Epithelial cell of esophagus (primary cell): ENCODE measurements at regions not wholly inside any gene's neighbourhood (a gene's known extent, or its start where the extent isn't known, plus 50 kb on each side); places are given as distances from the start of the nearest gene placed in this dataset.
A peak's percentile ranks its signal among the peaks of the same experiment; 100 is the strongest.

Experiments used
- DNase-seq: peaks from one replicate; pipeline ENCODE4 v3.0.0; 2010; ENCODE audit warnings: low read depth
- H3K4me3 ChIP-seq: 2 replicates; pipeline ENCODE4 v1.5.1; 2011; ENCODE audit warnings: mild to moderate bottlenecking, low read length, control low read depth
- CTCF ChIP-seq: IDR thresholded peaks from 2 replicates; pipeline ENCODE4 v1.5.1; 2011; ENCODE audit warnings: low read depth, mild to moderate bottlenecking, low read length, control low read depth, inconsistent platforms; ENCODE audit not compliant: insufficient read depth; ENCODE audit errors: missing control alignments

DNA sequence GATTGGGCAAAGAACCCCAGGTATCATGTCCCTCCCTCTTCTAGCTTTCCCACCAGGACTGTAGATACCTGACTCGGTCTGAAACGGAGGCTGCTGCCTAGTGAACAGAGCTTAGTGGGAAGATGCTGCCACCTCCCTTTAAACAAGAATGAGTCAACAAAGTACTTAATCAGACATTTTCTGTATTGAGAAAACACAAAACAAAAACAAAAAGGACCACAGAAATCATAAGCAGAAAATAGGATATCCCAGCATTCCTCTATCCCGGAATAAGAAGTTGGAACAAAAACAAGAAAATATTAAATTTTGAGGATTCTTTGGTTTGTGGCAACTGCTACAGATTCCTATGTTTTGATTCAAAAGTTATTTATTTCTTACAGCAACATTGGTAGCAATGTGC lies 51.7 kb upstream of the COL8A1 start:
- H3K4me3 ChIP-seq, result no peak overlapping the region
- TF ChIP-seq CTCF, result no peak
- DNase-seq, result peak; percentile 23

GRCh38 chr3:99579965-99580364 lies 58.4 kb upstream of the COL8A1 start:
- no peak for DNase-seq
- H3K4me3 ChIP-seq, result no peak overlapping the region
- no peak for TF ChIP-seq CTCF

DNA sequence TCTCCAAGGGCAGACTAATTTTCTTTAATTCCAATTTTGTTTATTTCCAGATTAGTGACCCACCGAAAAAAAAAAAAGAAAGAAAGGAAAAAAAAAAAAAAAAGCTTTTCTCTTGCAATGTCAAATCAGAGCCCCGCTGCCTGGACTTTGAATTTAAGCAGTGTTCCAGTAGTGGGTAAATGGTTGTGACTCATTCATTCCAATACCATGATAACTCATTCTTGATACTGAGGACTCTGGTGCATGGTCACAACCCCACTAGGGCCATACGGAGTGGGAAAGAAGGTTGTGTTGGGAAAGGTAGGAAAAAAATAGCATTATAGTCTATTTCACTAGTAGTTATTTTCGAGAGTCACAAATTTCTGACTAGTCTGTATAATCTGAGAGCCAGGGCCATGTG lies 59.1 kb upstream of the COL8A1 start:
- no peak for TF ChIP-seq CTCF
- no peak overlapping the region for H3K4me3 ChIP-seq
- peak; percentile 20 for DNase-seq

DNA sequence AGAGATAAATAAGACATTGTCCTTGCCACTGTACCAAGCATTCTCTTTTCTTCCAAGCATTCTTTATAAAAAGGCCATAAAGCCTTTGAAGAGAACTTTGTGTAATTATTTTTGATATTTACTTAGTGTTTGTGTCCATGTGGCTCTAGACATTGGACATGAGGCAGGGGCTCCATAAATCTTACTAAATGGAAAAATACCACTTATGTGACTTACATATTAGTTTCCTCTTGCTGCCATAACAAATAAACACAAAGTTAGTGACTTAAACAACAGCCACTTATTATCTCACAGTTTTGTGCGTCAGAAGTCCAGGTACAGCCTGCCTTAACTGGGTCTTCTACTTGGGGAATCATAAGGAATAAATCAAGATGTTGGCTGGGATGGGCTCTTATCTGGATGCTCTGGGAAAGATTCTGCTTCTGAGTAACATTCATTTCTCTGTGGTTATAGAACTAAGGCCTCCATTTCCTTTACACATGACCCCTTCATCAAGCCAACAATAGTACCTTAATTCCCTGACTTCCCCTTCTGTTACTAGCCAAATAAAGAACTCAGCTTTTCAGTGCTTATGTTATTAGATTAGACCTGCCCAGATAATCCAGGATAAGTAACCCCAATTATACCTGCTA lies 59.9 kb upstream of the COL8A1 start:
- H3K4me3 ChIP-seq, result no peak overlapping the region
- no peak for DNase-seq
- TF ChIP-seq CTCF, result no peak

- no peak for DNase-seq
- no peak for TF ChIP-seq CTCF
- no peak overlapping the region for H3K4me3 ChIP-seq
Measured at GRCh38 chr3:99576904-99577559, 61.4 kb upstream of the COL8A1 start.

DNA sequence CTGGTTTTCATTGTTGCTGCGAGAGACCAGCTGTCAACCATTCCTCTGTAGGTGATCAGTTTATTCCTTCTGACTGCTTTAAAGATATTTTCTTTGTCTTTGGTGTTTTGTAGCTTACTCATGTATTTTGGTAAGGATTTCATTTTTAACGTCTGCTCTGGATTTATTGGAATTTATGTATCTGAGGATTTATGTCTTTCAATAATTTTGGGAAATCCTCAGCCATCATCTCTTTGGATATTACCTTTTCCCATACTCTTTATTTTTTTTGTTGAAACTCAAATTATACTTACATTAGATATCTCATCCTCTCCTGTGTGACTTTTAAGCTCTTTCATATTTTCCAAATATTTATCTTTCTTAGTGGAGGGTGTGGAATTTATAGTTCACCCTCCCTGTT lies 62.7 kb upstream of the COL8A1 start:
- no peak for TF ChIP-seq CTCF
- no peak for DNase-seq
- no peak overlapping the region for H3K4me3 ChIP-seq

DNA sequence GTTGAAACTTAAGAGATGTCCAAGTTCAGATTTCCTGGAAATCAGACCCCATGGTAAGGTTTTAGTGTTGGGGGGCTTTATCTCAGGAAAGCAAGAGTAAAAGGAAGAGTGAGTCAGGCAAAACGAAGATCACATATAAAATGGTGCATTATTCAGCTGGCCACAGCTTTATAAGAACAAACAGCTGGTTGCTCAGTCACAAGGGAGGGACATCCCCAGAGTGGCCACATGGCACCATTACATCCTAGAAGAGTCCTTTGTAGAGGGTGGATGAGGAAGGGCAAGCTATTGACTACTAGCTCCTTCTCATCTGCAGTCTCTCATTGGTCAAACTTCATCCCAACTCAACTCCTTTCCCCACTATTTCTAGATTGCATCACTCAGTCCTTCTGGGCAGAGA lies 68.3 kb upstream of the COL8A1 start:
- no peak for TF ChIP-seq CTCF
- DNase-seq, result no peak
- no peak overlapping the region for H3K4me3 ChIP-seq
